ENCODE measurements at regions not wholly inside any gene's neighbourhood (a gene's known extent, or its start where the extent isn't known, plus 50 kb on each side); places are given as distances from the start of the nearest gene placed in this dataset.
"Not testable (repeated sequence)": the region's sequence is repeated elsewhere in the genome, so short reads cannot be mapped to it uniquely, and the experiment has no call there.

DNA sequence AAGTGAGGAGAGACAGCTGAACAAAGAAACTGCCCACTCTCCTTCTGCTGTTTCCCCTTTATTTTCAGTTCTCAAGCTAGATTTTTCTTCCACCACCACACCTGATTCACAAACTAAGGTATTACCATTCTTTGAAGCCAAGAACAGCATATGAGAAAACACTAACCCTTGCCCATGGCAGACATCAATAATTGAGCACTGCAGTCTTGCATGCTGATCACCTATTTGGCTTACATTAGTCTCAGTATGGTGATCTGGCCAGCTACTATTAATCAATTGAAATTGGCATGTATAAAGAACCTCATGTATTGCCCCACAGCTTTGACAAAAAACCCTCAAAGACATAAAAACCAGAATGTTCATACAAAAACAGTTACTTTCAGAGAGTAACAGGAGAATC is 166.3 kb downstream of the SAMD5 start:
- no peak for DNase-seq

DNA sequence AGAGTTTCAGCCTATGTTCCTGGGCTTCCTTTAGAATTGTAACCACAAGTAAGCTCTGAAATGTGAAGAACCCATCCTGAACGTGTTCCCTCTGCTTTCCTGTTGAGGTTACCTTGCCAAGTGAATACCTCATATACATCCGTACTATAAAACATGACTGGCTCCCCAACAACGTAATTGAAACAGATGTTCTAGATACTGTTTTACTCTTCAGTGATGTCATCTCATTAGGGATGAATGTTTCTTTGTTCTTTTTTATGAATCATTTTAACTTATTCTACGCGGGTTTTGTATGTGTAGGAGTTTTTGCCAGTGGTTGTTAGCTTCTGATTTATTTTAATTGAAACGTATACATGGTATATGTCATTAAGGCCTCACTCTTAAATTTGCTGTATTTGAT is 166.8 kb downstream of the SAMD5 start:
- no peak for DNase-seq

DNA sequence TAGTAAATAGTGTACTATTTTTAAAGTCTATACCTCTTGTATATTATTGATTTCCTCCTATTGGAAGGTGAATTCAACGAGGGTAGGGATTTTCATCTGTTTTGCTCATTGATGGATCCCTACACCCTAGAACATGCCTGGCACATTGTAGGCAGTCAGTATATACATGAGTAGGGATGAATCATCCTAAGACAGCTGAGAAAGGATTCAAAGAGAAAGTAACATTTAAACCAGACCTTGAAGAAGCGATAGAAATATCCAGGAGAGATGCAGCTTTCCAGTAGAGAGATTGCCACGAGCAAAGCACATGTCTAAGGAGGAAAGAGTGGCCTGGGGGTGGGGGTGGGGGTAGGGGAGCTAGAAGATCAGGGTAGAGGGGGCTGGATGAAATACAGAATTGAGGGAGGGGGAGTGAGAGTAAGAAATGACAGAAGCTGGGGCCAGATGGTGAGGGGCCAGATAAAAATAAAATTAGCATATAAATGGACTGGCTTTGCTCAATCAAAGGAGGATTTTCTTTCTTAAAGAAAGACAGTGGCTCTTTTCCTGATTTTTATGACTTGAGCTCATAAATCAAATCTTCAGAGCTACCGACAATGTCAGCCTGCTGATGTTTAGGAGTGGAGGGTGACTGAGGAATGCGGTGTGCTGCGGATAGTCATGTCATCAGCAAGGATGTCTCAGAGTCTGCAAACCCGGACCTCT is 168.2 kb downstream of the SAMD5 start:
- DNase-seq = no peak

DNA sequence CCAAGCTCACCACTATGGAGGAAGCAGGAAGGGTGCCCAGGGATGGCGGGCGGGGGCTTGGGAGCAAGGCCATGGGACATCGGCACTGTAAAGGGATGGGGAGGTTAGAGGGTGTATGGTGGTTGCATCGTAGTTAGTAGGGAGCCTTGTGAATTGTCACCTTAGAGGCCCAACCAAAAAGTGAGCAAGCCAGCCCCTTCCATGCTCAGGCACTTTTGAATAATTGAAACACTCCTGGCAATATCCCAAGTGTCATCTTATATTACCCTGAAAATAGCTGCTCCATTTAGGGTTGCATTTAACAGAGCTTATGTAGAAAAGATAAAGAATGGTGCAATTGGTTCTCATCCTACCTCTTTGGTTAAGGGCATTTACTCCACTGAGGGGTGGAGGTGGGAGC is 169.2 kb downstream of the SAMD5 start:
- DNase-seq = no peak

DNA sequence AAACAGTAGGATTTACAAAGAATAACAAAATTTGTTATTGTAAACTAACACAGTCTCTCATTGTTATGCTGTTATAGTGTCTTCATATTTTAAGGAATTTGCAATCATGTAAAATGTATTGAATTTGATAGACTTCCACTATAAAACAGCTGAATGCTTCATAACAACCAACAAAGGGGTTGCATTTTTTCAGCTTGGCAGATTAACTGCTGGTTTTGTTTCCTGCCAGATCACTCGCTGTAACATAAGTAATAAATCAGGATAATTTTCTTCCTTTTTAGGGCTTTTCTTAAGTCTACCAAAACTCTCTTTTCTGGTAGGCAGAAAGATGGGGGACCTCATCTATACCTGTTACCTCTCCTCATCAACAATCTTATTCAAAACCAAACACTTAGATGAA is 169.8 kb downstream of the SAMD5 start:
- DNase-seq = no peak

DNA sequence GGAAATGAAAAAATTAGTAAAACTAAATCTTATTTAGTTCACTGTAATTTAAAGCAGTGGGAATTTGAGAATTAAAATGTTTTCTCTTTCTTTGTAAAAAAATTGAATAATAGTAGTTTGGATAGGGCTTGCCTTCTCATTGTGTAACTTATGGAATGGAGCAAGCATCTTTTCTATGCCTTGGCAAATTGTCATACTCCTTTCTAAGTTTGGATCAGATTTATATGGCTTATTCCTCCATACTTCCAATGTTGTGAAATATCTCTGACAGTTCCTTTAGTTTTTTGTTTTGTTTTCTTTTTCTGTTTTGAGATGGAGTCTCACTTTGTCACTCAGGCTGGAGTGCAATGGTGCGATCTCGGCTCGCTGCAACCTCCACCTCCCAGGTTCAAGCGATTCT is 176.4 kb downstream of the SAMD5 start:
- no peak for DNase-seq

DNA sequence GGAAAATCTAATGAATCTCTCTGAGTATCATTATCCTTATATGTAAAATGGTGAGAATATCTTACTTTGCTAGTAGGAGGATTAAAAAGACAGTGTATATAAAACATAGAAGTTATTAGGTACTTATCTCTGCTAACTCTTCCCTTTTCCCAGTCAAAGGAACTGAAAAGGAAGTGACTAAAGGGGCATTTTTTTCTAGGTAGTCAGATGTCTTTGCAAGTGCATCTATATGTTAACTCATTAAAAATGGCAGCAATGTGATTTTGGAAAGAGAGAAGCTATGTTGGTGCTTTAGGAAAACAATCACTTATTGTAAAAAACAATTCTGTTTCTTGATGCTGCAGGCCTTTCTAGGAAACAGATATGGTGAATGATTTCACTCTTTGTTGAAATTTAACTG is 180.9 kb downstream of the SAMD5 start:
- no peak for DNase-seq

DNA sequence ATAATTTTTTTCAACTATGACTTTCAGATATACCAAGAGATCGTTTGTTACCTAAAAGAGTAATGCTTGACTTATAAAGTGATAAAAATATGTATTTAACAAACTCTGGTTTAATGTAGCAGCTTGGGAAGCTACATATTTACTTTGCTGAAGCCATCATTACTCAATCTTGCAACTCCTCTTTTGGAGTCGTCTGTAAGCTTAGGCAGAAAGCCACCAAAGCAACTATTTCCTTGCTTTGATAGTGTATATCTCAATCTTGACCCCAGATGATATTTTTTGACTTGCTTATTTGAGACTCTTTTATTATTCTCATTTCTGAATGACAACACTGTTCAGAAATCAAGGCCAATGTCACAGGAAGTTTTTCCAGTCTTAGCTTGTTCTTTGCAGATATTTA is 183.0 kb downstream of the SAMD5 start:
- DNase-seq = no peak

DNA sequence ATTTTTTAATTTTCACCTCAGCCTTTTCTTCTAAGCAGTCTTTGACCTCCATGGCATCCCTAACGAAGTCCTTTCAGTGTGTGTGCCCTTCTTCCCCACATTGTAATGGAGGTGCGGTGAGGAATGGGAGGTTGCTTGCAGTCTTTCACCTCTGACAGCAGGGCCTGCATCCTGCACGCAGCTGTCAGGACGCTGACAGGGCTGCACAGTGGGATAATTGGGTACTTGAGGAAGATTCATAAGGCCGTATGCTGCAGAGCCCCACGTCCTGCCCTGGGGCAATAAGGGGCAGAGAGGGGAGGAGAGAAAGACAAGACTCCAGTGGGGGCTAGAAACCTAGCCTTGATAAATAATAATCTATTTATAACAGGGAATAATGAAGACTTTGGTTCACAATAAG is 184.7 kb downstream of the SAMD5 start:
- DNase-seq = no peak

DNA sequence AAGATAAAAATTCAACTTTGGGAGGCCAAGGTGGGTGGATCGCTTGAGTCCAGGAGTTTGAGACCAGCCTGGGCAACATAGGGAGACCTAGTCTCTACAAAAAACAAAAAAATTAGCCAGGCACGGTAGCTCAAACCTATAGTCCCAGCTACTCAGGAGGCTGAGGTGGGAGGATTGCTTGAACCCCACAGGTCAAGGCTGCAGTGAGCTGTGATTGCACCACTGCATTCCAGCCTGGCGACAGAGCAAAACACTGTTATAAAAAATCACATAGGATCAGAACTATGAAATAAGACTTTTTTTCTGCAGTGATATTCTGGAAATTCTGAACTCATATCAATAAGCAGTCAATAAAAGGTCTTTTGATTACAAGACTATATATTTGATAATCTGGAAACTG is 186.1 kb downstream of the SAMD5 start:
- not testable (repeated sequence) for DNase-seq

DNA sequence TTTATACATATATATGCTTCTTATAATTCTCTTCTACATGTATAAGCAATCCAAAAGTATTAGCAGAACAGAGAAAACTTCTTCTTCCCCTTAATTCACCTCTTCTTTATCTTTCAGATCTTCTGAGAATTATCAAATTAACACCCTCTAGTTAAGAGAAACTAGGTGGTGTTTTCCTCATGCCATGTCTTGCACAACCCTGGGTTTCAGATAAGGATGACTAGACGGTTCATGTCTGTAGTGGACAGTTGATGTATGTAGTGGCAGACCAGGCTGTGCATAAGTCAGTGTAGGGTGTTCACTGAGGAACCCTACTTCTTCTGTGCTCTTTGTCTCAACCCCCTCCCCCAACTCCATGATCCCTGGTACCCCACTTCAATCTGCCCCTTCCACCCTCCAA is 187.3 kb downstream of the SAMD5 start:
- DNase-seq = no peak

DNA sequence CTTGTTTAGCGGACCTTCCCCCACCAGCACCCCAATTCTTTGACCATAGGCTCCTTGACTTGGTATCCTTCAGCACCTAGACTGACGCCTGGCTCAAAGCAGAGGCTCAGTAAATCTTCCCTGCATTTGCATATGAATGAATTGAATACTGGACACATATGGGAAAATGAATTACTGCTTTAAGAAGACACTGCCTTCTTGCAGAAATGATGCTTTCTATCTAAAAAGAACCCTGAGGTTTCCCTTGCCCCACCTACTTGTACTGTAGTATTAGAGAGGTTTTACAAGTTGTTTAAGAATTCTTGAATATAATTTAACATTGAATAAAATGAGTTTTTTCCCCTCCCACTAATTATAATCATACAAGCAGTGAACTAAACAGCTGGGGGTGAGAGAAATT is 190.7 kb downstream of the SAMD5 start:
- DNase-seq = no peak

DNA sequence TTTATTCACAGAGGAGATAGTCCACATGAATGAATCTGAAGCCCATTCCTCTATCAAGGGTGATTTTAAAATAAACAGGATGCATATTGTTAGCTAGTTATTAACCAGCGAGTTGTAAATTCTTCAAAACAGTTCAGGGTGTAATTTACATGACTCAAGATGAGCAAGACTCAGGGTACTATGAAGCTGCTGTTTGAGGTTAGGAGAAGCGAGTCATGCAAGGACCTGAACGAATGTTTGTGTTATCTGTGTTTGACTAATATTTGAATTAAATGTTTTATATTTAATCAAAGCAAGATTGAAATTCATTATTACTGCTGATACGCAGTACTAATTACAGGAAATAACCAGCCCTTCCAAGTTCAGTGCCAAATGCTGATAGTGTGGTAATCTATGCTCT is 191.1 kb downstream of the SAMD5 start:
- no peak for DNase-seq

DNA sequence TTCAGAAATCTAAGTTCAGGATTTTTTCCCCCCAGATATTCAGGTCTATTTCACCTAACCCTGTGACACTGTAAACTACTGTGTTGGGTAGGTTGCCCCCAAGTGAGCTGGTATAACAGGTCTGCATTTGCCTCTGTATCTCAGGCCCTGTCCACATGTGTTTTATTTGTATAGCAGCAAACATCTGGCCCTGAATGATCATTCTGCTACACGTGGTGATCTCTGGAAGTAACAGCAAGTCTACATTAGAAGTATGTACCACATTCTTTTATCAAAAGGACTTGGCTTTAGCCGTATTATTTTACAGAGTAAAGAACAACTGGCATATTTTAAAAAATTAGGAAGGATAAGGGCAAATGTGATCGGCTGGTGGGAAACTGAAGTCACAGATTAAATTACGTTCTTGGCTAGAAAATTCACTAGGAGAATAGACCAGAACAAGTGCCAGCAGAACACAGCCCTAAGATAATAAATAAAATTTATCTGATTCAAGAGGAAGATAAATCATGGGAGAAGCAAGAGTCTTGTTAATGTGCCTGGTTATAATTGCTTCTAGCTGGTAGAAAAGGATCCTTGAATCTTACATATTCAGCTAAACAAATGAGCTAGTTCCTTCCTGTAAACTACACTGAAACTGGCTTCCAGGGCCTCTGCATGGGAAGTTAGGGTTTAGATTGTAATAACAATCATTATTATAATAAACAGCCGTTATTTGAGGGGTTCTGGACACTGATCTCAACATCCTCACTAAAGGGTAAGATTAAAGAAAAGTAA is 192.1 kb downstream of the SAMD5 start:
- no peak for DNase-seq

DNA sequence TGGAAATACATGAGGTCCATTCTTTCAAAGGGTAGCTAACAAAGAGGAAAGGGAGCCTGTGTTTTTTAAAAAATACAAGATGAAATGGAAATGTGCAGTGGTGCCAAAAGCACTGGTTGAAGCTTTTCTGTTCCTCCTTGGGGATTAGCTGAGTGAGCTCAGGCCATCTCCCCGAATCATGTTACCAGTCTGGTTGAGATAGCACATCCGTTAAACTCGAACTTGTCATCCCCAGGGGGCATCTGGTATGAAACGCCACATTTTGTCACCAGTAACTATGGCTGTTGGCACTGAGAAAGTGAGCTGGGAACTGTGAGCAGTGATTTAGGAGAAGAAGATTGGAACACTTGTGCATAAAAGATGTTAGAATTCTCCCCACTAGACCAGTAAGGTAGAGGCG is 196.2 kb downstream of the SAMD5 start:
- no peak for DNase-seq

DNA sequence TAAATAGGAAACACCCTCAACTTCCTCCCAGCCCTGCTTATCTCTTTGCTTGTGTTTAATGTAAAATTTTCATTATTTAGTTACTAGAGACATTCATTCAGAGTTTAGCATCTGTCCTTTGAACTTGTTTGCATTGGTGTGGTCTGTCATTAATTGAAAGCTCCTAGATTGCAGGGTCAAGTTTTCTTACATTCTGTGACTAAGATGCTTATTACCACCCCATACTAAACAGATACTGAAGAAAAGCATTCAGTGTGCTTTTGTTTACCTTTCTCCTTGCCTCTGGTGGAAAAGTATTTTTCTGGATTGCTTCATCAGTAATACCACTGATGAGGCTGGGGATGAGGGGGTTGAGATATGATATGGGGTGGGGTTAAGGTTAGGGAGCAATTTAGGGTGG is 199.0 kb downstream of the SAMD5 start:
- DNase-seq = no peak

DNA sequence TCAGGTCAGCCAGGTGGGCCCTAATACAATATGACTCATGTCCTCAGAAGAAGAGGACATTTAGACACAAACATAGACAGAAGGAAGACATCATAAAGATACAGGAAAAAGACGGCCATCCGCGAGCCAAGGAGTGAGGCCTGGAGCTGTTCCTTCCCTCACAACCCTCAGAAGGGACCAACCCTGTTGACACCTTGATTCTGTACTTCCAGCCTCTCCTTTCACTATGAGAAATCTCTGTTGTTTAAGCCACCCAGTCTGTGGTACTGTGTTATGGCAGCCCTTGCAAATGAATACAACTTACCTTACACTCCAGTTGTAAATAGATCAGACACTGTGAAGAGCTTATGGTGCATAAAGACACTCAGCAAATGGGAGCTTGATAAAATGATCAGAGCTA is 199.7 kb downstream of the SAMD5 start:
- no peak for DNase-seq

DNA sequence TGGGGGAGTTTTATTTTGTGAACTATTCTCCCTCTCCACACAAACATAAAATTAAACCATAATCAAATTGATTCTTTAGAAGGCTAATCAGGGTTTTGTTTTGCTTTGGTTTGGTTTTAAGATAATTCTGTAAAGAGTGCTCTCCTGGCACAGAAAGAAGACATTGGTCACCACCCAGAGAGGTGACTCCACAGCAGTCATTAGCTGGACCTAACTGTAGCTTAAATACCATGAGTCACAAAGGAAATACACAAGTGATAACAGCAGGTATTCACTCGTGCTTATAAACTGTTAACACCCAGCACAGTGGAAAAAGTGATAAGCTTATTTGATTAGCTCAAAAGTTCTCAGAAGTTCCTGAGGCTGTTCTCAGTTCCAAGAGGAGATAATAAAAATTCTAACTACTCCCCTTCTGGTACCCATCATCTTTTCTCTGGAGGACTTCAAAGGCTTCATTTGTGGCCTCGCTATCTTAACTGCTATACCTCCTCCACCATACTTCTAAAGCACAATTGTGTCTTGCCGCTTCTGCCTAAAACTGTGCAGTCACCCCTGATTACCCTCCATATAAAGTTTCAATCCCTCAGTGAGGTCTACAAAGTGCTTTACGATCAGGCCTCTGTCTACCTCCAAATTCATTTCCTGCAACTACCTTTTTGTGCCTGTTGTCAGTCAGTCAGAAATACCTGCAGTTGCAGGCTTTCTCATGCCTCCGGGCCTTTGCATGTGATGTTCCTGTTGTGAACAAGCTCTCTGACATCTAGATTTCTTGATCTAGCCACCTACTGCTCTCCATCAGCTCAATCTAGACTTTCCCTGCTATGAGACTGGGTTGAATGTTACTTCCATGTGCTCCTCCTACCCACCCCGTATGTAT is 201.1 kb downstream of the SAMD5 start:
- DNase-seq = no peak

DNA sequence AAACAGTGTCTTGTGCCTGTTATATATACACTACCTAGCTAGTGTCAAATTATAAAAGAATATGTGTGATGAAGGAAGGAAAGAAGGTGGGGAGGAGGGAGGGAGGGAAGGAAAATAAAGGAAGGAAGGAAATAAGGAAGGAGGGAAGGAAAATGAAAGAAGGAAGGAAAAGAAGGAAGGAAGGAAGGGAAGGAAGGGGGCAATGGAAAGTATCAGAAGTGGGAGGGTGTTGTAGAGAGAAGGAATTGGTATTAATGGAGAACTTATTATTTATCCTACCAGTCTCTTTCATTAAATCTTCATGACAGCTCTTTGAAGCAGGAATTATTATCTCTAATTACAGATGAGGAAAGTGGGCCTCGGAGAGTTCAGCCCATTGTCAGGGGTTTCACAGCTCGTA is 202.4 kb downstream of the SAMD5 start:
- no peak for DNase-seq

DNA sequence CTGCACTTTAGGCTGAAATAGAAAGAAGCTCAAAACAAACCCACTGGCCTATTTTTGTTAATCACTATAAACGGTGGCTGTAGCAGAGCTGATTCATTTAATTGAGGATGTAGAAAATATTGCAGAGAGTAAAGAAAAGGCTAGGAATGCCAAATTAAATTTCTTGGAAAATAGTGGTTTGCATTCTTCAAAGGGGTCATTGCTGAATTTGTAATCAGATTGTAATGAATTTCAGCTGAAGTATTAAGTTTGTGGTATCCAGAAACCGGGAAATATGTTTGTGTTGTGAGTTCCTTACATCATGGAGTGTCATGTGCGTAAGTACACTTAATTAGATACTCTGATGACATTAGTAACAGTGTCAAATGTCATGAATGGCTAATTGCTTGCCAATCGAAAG is 203.0 kb downstream of the SAMD5 start:
- DNase-seq = no peak

DNA sequence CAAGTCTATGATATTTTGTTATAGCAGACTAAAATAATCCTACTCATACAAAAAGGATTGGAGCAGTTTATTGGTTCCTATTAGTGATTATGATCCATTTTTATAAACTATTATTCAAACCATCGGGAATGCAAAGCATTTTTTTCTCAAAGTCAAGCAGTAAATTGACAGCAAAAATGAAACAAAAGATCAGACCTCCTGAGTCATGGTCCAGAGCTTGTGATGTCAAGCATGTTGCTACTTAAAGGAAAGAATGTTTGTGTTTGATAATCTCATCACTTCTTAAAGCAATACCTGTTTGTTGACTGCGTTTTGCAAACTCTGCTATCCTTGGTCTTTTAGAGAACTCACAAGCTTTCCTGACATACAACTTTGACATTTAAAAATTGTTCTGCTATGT is 204.4 kb downstream of the SAMD5 start:
- DNase-seq = no peak

DNA sequence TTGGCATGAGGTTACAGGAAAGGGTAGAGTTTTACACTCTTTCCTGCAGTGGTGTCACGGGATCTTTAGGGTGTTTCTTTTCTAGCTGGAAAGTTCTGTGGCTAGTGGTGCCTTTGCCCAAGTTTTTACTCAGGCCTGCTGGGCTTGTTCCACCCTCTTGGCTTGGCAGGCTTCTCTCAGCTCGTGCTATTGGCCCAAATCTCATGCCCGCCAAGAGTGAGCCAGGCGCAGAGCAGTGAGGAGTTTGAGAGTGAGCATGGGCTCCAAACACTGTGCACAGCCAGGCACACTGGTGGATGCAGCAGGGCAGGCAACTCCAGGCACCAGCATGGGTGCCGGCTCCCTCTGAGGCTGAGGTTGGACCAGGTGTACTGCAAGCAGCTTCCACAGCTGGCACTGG is 206.5 kb downstream of the SAMD5 start:
- DNase-seq = no peak

DNA sequence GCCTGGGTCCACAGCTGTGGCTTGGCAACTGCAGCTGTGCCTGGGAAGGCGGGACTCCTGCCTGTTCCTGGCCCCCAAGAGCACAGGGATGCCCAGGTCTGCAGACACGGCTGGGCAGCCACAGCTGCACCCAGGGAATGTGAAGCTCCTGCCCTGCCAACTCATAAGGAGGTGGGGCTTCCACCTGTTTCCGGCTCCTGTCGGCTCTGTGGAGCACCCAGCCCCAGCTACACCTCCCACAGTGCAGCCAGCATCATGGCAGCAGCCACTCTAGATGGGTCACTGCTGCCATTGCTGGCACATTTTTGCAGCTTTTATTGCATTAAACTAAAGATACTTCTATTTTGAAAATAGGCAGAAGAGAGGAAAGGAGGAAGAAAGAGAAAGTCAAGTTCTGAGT is 207.9 kb downstream of the SAMD5 start:
- no peak for DNase-seq

DNA sequence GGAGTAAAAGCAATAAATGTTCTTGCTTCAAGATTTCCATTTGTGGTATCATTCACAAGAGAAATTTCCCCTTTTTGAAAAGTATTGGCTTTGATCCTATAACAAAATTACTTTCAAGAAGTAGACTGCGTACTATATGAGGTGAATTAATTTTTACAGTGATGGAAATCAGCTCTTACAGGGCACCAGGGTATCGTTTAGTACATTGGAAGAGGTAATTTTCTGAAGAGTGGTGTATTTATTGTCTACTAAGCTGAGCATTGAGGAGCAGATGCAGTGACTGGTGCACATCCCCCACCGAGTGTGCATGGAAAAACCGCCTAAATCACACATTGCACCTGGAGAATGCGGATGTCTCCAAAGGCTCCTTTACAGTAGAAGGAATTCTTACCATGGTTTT is 209.5 kb downstream of the SAMD5 start:
- no peak for DNase-seq
